ENCODE measurements at regions not wholly inside any gene's neighbourhood (a gene's known extent, or its start where the extent isn't known, plus 50 kb on each side); places are given as distances from the start of the nearest gene placed in this dataset.

DNA sequence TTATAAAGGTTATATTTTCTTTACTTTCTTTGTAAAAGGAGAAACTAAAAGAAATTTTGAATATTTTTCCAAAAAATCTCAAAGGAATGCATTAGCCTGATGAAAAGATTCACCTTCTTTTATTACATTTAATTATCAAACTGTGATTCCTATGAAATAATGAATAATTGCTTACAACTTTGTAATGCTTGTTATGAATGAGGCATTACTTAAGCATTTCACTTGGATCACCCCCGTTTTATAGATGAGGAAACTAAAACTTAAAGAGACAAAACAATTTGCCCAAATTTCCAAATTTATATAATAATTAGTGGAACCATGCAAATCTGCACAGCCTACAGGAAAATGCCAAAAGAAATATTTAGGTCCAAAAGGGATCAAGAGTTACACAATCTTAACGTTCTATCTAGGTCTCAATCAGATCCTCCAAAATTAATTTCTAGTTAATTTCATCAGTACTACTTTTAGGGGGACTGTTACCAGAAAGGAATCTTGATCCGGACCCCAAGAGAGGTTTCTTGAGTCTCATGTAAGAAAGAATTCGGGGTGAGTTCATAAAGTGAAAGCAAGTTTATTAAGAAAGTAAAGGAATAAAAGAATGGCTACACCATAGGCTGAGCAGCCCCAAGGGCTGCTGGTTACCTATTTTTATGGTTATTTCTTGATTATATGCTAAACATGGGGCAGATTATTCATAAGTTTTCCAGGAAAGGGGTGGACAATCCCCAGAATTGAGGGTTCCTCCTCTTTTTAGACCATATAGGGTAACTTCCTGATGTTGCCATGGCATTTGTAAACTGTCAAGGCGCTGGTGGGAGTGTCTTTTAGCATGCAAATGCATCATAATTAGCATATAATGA is 288.0 kb downstream of the ADGB start:
- DNase-seq, result no peak

DNA sequence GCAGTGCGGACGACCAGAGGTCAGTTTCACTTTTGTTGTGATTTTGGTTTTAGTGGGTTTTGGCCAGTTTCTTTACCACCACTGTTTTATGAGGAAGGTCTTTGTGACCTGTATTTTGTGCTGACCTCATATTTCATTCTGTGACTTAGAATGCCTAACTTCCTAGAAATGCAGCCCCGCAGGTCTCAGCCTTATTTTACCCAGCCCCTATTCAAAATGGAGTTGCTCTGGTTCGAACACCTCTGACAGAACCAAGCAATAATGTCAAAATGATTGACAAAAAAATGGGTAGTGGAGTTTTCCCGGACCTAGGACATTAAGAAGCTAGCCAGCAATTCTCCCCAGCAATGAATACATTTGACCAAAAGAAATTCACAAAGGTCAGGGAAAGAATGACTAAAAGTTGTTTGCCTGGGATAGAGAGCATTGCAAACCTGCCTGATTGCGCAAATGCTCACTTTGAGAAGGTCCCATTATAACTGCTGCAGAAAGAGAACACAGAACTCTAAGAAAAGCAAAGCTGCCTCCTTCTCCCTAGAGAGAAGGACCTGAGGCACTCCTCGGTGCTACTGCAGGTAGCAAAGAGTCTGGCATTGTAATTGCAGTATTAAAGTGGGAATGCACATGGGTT is 288.8 kb downstream of the ADGB start:
- no peak for DNase-seq

DNA sequence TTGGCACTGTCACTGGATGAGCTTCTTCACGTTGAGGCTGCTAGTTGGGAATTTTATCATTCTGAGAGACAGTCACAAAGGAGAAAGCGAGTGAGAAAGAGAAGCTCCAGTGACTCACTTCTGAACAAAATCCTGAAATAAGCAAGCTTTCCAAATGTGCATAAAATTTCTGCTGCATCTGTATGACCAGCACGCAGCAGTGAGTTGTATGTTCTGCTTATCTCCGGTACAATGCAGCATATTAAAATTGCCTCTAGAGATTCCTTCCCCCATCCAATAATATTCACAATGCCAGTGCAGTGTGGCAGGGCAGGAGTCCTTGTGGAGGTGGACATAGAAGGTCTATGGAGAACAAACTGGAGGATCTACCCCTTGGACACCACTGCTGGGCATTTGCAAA is 290.5 kb downstream of the ADGB start:
- no peak for DNase-seq

DNA sequence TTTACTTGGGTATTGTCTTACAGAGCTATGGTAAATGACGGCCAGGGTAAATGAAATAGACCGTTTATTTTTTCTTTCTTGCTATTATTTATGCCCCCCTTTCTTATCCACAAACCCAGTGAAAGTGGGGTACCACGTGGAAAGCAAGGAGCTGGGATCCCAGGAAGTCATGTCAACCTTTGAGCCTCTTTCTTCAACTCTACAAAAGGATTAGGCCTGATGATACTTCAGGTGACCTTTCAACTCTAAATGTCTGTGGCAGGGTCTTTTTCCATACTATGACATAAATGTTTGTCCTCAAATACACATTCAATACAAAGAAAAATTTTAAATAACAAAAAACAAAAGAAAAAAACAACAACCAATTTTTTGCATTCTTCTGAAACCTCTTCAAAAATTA is 291.4 kb downstream of the ADGB start:
- no peak for DNase-seq

DNA sequence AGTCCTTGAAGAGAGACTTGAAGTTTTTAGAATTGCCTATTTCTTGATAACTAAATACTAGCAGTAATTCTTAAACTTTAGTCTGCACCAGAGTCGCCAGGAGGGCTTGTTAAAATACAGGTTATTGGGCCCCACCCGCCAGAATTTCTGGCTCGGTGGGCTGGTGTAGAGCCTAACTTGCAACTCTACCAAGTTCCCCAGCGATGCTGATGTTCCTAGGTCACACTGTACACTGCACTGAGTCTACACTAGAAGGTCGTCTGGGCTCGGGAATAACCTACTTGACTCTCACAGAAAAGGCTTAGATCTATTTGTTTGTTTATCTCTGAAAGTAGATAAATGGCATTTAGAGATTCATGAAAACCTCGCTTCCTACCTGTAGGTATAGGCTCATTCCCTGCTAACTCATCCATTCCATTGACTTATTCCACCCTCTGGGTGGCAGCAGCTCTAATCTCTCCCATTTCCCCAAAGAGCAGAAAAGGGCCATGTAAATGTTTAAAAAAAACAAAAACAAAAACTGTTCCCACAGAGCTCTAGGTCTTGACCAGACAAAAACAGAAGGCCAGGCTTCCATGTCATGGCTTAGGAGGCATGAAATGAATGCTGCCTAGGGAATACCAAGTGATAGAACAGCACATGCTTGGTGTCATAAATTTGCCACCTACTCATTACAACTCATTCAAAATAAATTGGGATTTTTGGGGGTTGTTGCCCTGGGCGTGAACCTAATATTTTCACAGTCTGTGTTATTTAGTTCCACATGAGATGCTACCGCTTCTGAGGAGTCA is 292.1 kb downstream of the ADGB start:
- DNase-seq, result no peak

DNA sequence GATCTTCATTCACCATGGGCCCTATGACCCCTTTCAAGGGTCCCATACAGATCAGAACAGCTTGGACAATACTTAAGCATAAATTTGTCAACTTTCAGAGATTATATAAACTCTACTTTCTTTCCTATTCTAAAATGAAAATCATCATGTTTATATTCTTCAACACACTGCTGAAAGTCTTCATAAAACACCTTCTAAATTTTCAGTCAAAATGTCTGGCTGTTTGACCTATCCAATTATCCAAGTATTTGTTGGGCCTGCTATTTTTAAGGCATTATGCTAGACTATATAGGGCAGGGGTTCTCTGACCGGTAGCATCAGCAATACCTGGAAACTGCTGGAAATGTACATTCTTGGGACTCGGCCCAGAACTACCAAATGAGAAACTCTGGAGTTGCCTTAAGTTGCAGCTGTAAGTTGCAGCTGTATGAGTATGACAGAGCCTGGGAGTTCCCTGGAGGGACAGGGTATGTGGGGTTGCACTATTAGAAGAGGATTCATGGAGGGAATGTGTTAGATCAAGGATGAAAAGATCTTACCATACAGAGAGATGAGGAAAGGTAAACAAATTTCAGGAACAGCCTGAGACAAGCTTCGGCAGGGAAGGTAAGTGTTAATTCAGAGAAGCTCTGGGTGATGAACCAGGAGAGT is 293.0 kb downstream of the ADGB start:
- DNase-seq, result no peak

DNA sequence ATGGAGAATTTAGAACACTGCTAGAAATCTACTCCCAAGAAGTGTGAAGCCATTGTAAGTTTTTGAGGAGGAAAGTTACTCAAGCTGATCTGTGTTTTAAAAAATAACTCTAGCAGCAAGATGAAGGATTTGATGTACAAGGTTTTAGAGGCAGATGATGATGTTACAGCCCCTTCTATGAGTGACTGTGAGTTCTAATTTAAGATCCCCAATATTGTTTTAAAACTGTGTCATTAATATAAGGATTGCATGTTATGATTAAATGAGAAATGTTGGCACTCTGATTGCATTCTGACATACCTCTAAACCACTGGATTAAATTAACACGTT is 293.5 kb downstream of the ADGB start:
- DNase-seq, result no peak

DNA sequence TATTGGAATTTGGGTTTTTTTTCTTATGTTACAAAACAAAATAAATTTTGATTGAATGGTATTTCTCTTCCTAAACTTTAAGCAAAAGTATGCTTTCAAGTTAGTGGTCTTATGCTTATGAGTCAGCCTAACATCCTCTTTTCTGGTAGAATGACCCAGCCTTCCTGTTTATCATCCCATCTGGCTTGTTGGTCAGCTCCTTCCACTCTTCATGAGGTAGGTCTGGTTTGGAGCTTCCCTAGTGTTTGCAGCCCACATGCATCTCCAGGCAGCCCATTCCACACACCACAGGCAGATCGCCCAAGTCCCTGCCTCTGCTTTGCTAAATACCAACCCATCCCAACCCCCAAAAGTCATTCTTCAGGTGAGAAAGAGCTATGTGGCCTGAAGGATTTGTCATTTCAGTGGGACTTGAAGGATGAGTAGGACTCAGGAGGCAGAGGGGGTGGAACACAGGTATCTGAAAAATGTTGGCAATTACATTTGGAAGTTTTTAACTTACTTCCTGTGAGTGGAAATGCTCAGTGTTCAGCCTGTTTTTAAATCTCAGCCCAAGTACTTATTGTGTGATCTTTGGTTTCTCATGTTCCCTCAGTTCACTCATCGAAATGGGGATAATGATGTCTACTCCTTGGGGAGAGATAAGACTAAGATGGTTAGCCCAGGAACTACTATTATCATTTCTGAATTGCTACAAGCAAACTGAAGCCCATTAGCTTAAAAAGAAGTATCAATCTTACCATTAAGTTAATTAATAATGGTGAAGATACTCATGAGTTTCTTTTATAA is 294.0 kb downstream of the ADGB start:
- no peak for DNase-seq

DNA sequence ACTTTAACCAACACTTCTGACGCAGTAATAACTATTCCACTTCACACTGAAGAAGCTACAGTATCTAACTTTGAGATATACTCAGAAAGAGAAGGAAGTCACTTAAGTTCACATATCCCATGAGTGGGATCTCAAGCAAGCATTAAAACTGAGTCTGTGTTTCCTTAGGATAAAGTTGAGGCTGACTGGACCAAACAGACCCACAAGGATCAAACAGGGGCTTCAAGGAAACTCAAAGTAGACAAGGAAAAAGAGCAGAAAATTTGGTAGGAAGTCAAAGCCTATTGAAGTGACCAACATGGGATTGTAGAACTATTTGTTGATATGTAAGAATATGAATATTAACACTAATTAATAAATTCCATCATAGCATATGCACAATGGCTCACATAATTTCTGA is 294.9 kb downstream of the ADGB start:
- no peak for DNase-seq

DNA sequence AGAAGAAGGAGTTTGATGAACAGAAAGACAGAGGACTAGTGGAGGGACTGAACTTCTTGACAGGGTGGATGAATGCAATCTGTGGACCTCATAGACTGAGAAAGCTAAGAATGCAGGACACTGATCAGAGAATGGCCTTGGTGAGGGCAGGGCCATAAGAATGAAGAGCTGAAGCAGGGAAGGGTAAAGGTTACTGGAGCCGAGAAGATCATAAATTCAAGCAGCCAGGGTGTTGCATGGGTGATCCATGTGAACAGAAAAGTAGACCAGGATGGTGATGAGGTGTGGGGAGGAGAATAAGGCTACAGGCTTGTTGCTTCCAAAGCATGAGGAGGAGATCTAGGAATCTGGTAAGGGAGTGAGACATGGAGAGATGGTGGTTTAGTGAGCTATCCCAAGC is 295.9 kb downstream of the ADGB start:
- no peak for DNase-seq

DNA sequence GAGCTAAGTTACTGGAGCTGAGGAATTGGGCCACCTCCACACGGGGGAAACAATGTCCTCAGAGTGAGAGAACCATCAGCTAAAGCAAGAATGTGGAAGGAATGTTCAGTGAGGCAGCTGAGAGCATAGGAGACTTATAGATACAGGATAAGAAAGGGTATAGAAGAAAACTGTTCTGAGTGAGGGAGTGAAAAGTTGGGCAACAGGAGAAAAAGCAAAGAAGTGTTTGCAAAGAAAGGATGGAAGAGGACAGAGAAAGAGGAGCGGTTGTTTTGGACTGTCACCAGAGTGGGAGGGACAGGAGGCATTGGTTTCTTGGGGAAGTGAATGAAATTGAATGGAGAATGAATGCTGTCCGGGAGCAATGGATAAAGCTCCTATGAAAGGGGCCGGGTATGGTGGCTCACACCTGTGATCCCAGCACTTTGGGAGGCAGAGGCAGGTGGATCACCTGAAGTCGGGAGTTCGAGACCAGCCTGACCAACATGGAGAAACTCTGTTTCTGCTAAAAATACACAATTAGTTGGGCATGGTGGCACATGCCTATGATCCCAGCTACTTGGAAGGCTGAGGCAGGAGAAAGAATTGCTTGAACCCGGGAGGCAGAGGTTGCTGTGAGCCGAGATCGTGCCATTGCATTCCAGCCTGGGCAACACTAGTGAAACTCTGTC is 296.5 kb downstream of the ADGB start:
- no peak for DNase-seq

DNA sequence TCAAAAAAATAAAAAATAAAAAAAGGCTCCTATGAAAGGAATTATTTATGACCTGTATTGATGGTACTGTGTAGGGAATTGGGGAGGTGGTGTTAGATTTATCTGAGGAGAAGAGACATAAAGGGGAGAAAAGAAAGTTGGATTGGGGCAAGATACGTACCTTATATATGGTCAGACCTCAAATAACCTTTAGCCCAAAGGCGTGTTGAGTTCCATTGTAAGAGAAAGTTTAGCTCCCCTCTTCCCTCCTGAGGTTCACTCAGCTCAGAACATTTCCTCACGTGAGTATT is 296.9 kb downstream of the ADGB start:
- DNase-seq, result no peak

DNA sequence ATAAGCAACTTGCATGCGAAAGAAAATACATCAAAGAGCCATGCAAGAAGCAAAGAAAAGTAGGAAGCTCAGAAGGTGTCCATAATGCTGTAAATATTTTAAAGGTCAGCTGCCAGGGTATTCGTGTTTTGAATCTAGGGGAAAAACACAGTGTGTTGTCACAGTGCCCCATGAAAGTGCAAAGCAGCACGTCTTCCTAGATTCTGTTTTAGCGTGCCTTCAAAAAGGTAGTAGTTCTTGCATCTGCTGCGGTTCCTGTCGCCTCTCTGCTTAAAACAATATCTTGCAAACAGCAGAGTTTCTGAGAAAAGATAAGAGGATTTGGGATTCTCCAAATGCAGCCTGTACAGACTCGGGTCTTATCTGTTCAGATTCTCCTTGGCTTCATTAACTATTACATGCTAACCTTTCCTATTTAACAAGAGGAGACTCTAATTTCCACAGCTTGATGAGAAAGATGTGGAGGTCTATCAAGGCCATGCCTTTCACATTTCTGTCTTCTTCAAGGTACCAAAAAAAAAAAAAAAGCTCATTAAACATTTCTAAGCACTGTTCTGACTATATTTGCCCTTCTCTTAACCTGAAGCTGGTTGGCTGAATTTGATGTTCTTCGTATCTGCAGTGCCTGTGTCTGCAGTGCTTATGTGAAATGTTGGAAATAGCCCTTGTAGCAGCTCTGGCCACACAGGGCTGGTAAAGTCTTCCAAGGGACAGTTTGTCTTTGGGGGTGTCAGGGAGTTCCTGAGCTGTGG is 297.5 kb downstream of the ADGB start:
- no peak for DNase-seq

DNA sequence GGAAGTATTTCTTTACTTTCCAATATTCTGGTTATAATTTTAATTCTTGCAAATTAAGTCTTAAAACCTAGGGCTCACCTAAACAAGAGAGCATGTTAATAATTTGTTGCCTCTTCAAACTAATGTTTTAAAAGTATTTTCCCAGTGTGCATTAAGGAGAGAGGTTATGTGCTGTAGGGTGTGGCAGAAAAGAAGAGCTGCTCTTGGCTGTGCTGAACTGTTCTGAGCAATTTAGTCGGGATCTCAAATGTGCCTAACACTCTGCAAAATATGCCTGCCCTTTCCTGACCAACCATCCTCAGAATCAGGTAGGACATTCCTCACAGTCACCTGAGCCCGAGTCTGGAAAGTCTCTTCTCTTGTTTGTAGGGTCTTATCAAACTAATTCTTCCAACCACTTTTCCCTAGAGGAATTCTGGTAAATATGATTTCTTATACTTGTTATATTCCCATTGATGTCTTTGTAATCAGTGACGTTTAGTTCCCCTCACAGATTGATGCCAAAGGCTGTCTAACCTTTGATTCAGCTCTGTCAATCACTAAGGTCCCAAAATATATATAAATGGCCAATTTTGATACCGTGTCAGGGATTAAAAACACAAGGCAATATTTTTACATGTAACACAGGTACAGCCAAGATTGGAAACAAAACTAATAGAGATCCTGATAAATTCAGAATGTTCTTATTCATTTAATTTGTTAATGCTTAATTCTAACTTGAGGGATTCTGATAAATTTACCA is 298.4 kb downstream of the ADGB start:
- DNase-seq, result no peak

DNA sequence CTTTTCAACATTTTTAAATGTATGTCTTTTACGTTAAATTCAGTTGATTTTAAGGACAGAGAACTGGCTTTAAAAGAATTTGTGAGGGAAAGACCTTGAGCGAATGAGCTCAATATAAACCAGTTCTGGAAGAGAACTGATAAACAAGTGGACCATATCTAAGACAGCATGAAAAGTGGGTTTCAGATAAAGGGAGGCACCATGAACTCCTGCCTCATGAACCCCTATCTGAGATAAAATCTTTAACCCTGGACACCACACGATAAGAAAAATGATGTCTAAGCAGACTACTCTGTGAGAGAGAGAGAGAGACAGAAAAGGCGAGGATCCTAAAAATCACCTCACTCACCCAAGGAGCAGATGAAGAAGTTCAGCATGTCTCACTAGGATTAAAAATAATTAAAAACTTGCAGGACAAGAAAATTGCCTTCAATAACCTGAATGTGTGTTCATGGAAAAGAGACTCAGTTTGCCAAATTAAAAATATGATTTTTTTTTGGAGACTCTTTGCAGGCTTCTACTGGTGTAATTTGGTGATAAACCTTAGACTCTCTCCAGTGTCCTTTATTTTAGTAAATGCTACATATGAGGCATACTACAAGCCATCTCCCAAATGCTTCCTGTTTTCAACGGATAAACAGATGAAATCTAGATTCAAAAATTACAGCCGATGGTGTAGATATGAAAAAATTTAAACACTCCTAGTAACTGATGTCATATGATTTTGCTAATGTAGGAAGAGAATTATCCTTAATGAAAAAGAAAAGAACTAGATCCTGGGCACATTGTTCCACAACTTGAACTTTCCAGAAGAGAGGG is 299.5 kb downstream of the ADGB start:
- no peak for DNase-seq

DNA sequence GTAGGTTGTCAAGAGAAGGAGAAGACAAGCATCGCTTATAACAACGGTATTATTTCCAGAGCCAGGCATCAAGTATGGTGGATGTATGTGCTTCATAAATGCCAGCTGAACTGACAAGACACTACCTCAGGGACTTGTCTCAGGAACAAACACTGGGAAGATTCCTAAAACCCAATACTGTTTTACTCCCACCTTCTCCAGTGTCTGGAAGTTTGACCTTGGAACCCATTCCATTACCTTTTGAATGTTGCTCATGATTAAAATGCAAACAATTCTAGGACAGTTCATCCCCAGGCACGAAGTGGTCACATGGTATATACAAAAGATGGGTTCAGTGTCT is 300.1 kb downstream of the ADGB start:
- no peak for DNase-seq

DNA sequence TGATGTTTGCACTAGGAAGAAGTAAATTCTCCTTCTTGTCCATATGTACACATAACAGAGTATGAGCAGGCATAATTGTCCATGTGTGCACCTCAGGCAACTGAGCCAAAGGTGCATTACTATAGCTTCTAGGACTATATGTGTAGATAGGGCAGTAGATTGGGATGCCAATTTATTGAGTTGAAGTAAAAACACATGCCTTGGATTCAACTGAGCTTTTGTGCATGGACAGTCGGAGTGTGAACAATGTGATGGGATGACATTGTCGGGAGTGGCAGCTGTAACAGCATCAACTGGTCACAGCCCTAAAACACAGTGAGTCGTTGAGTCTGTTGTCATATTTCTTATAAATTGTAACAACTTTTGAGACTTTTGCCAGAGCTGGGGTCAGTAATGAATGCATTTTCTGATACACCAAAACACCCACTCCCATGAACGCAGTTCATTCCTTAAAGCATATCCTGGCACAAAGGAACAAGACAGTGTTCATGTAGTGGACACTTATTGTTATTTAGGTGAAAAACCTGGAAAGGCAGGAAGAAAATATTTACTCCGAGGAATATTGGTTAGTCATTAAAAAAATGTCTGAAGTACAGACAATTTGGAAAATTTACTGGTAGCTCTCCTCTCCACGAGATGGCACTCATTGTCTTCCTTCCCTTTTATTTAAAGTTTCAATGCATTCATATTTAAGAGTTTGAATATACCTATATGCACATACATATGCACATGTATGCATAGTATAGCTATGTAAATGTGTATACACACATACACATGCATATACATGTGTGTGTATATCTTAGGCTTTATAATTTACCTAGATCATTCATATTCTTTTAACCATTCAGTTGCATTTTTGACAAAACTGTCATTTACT is 302.0 kb upstream of the STXBP5 start:
- DNase-seq, result no peak

DNA sequence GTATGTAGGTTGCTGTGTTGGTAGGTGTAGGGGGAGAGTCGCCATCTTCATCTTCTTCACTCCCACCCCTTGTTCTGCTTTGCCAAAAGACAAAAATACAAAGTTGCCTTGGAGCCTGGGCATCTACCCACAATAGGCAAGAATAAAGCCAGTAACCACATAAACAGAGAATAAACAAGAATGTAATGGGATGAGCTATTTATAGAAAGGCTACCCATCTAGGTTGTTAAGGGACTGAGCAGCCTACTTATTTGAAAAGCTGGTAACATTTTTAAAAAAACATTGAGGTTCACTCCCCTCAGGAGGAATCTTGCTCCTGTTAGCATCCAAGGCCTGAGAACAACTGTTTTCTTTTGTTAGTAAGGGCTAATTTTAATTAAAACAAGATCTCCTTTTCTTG is 301.4 kb upstream of the STXBP5 start:
- no peak for DNase-seq

DNA sequence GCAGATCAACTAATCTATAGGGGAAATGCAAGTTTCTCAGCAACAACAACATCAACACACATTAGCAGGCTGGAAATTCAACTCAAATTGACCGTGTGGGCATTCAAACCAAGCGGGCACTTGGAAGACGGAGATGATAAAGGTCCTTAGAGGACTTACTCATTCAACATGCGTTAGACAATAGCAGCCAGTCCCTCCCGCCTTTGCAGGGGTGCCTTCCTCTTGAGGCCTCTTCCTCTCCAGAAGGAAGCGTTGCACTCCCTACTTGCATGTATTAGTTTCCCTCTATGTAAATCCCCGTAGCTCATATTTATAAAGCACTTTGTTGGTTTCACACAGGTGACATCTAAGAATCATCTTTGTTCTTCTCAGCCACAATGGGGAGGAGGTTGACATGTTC is 300.8 kb upstream of the STXBP5 start:
- DNase-seq, result no peak

Measured in right forelimb (tissue), 1 donor.